ENCODE measurements at regions not wholly inside any gene's neighbourhood (a gene's known extent, or its start where the extent isn't known, plus 50 kb on each side); places are given as distances from the start of the nearest gene placed in this dataset.

DNA sequence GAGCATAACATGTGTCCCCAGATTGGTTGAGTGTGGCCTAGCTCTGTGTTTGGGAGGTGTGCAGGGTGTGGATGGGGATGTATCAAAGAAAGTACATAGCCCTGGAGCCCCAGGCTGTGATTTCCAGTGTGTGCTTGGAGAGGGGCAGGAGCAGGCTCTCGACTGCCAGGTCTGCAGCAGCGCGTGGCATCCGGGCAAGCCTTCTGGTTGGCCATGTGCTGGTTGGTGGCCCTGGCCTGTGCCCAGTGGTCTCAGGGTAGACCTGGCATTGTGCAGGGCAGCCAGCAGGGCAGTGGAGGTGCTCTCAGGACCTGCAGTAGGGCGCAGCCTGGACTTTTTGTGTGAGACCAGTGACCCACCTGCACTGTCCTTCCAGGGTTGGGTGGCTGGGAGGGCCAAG, 231.5 kb downstream of the UBE3A start:
- TF ChIP-seq EZH2 (IDR thresholded peaks at IDR 0.05; ENCODE audit: insufficient read depth, poor library complexity, severe bottlenecking) (no peak), EZH2phosphoT487 (IDR thresholded peaks at IDR 0.05; ENCODE audit: insufficient read depth, low read depth) (no peak)
